NB4 (cell line): ENCODE measurements at regions not wholly inside any gene's neighbourhood (a gene's known extent, or its start where the extent isn't known, plus 50 kb on each side); places are given as distances from the start of the nearest gene placed in this dataset.

Source experiments
- DNase-seq: peaks from one replicate; pipeline ENCODE4 v3.0.0; 2010; ENCODE audit warnings: low read depth
- H3K4me3 ChIP-seq: one replicate; pipeline ENCODE4 v1.5.1; 2011; ENCODE audit warnings: mild to moderate bottlenecking, low read depth, low read length, moderate library complexity
- MAX ChIP-seq: IDR thresholded peaks from 2 replicates; pipeline ENCODE4 v1.6.1; 2011; ENCODE audit warnings: low read depth, low read length
- MYC ChIP-seq: IDR thresholded peaks from 2 replicates; pipeline ENCODE4 v1.6.1; 2011; ENCODE audit warnings: low read depth, low read length
- POLR2A ChIP-seq: IDR thresholded peaks from 2 replicates; pipeline ENCODE4 v1.6.1; 2011; ENCODE audit warnings: mild to moderate bottlenecking; ENCODE audit not compliant: insufficient read length; ENCODE audit errors: extremely low read depth
- TF ChIP-seq, protein P1 (sequence below): IDR thresholded peaks from one replicate; pipeline ENCODE4 v1.5.1; 2012; ENCODE audit warnings: low read depth, low read length

GRCh38 chr6:63140692-63141318 lies 70.5 kb upstream of the FKBP1C start:
- DNase-seq: no peak
- TF ChIP-seq POLR2A: no peak
- no peak for TF ChIP-seq MYC
- TF ChIP-seq, protein P1, sequence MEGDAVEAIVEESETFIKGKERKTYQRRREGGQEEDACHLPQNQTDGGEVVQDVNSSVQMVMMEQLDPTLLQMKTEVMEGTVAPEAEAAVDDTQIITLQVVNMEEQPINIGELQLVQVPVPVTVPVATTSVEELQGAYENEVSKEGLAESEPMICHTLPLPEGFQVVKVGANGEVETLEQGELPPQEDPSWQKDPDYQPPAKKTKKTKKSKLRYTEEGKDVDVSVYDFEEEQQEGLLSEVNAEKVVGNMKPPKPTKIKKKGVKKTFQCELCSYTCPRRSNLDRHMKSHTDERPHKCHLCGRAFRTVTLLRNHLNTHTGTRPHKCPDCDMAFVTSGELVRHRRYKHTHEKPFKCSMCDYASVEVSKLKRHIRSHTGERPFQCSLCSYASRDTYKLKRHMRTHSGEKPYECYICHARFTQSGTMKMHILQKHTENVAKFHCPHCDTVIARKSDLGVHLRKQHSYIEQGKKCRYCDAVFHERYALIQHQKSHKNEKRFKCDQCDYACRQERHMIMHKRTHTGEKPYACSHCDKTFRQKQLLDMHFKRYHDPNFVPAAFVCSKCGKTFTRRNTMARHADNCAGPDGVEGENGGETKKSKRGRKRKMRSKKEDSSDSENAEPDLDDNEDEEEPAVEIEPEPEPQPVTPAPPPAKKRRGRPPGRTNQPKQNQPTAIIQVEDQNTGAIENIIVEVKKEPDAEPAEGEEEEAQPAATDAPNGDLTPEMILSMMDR: no peak
- TF ChIP-seq MAX: no peak

DNA sequence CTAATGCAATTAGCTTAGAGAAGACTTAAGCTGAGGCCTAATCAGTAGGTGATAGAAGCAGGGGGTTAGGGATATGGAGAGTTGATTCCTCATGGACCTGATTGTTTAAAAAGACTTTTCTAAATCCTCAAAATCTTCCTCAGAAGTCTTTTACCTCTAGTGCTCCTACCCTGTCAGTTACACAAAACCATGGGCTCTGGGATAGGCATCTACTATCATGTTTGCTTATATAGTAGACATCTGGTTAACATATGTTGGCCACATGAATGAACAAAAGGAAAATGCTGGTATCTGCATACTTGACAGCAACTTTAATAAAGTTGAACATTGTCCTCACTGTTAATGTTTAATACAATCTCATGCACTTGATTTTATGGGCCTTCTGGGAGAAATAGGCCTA lies 61.5 kb upstream of the FKBP1C start:
- TF ChIP-seq POLR2A (no peak), MAX (no peak), MYC (no peak)
- TF ChIP-seq, protein P1: no peak
- H3K4me3 ChIP-seq: no peak overlapping the region
- DNase-seq: no peak

More at GRCh38 chr6:63140692-63141318, 70.5 kb upstream of the FKBP1C start:
- no peak overlapping the region for H3K4me3 ChIP-seq

- DNase-seq: no peak
- H3K4me3 ChIP-seq: no peak overlapping the region
- TF ChIP-seq MAX: no peak
- TF ChIP-seq POLR2A: no peak
- TF ChIP-seq, protein P1: no peak
- TF ChIP-seq MYC: no peak
Measured at GRCh38 chr6:63154535-63154934, 56.7 kb upstream of the FKBP1C start.
